ENCODE measurements at regions not wholly inside any gene's neighbourhood (a gene's known extent, or its start where the extent isn't known, plus 50 kb on each side); places are given as distances from the start of the nearest gene placed in this dataset.

- Histone ChIP-seq H3K27me3 (ENCODE audit: control insufficient read depth, insufficient read depth, low read length) (no peaks in the 10 kb centered on the region), H3K27ac (ENCODE audit: low read depth in 2 of 2, low read length in 2 of 2) (no peak overlapping the region), H3K9me3 (ENCODE audit: control insufficient read depth in 2 of 3, insufficient read depth in 1 of 3, low read length in 3 of 3) (no peaks in the 10 kb centered on the region), H3K4me3 (ENCODE audit: low read length in 3 of 3) (no peak overlapping the region), H3K36me3 (ENCODE audit: control insufficient read depth in 2 of 3, insufficient read depth in 3 of 3, low read length in 3 of 3) (no peaks in the 10 kb centered on the region), H3K9ac (ENCODE audit: low read length in 3 of 3) (no peak overlapping the region), H3K4me1 (ENCODE audit: control insufficient read depth in 2 of 3, insufficient read depth in 2 of 3, low read depth in 1 of 3, low read length in 3 of 3) (peaks cover 0 to under 1% (median 0%) of the 10 kb centered on the region in 3 donors)
- no peak for TF ChIP-seq CTCF (IDR thresholded peaks at IDR 0.05; ENCODE audit: borderline replicate concordance, extremely low read depth, insufficient read depth)
- intact Hi-C loops (cut with DNase I), result no loop called here
- no peak for DNase-seq
- FAIRE-seq, result no peak
Observed at GRCh38 chr7:96410126-96410839, 88.4 kb upstream of the SLC25A13 start.

DNA sequence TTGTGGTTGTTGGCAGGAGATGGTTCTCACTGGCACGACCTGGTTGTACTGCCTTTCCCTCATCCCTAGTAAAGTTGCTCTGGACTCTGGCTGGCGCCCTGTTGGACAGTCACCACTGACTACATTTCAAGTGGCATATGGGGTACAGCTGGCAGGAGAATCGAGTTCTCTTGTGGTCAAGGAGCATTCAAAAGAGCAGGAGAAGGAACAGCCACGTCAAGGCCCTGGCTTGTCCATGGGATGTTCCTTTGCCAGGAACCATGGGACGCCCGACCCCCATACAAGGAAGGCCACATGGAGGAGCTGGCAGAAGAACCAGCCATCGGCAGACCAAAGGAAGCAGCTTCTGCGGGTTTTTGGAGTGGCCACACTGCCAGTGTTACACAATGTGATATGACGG lies 87.0 kb upstream of the SLC25A13 start:
- Histone ChIP-seq H3K9ac (ENCODE audit: low read length in 3 of 3) (no peak overlapping the region), H3K27me3 (ENCODE audit: control insufficient read depth, insufficient read depth, low read length) (no peaks in the 10 kb centered on the region), H3K27ac (ENCODE audit: low read depth in 2 of 2, low read length in 2 of 2) (no peak overlapping the region), H3K4me3 (ENCODE audit: low read length in 3 of 3) (no peak overlapping the region), H3K9me3 (ENCODE audit: control insufficient read depth in 2 of 3, insufficient read depth in 1 of 3, low read length in 3 of 3) (no peaks in the 10 kb centered on the region), H3K4me1 (ENCODE audit: control insufficient read depth in 2 of 3, insufficient read depth in 2 of 3, low read depth in 1 of 3, low read length in 3 of 3) (no peaks in the 10 kb centered on the region), H3K36me3 (ENCODE audit: control insufficient read depth in 2 of 3, insufficient read depth in 3 of 3, low read length in 3 of 3) (no peaks in the 10 kb centered on the region)
- DNase-seq (no peak), FAIRE-seq (no peak)
- intact Hi-C loops (cut with DNase I), result no loop called here
- no peak for TF ChIP-seq CTCF (IDR thresholded peaks at IDR 0.05; ENCODE audit: borderline replicate concordance, extremely low read depth, insufficient read depth)

GRCh38 chr7:96407427-96407826 lies 85.5 kb upstream of the SLC25A13 start:
- FAIRE-seq (no peak), DNase-seq (no peak)
- H3K27ac ChIP-seq (ENCODE audit: low read depth in 2 of 2, low read length in 2 of 2), result no peak overlapping the region
- no peaks in the 10 kb centered on the region for H3K9me3 ChIP-seq (ENCODE audit: control insufficient read depth in 2 of 3, insufficient read depth in 1 of 3, low read length in 3 of 3)
- no peak overlapping the region for H3K9ac ChIP-seq (ENCODE audit: low read length in 3 of 3)
- H3K36me3 ChIP-seq (ENCODE audit: control insufficient read depth in 2 of 3, insufficient read depth in 3 of 3, low read length in 3 of 3), result no peaks in the 10 kb centered on the region
- H3K4me1 ChIP-seq (ENCODE audit: control insufficient read depth in 2 of 3, insufficient read depth in 2 of 3, low read depth in 1 of 3, low read length in 3 of 3), result no peaks in the 10 kb centered on the region
- H3K27me3 ChIP-seq (ENCODE audit: control insufficient read depth, insufficient read depth, low read length), result no peaks in the 10 kb centered on the region
- no peak for TF ChIP-seq CTCF (IDR thresholded peaks at IDR 0.05; ENCODE audit: borderline replicate concordance, extremely low read depth, insufficient read depth)
- no peak overlapping the region for H3K4me3 ChIP-seq (ENCODE audit: low read length in 3 of 3)
- intact Hi-C loops (cut with DNase I), result no loop called here

GRCh38 chr7:96402913-96403312 lies 81.0 kb upstream of the SLC25A13 start:
- no peaks in the 10 kb centered on the region for H3K27me3 ChIP-seq (ENCODE audit: control insufficient read depth, insufficient read depth, low read length)
- H3K27ac ChIP-seq (ENCODE audit: low read depth in 2 of 2, low read length in 2 of 2), result no peak overlapping the region
- DNase-seq, result no peak
- intact Hi-C loops (cut with DNase I), result no loop called here
- H3K4me1 ChIP-seq (ENCODE audit: control insufficient read depth in 2 of 3, insufficient read depth in 2 of 3, low read depth in 1 of 3, low read length in 3 of 3), result no peaks in the 10 kb centered on the region
- no peaks in the 10 kb centered on the region for H3K9me3 ChIP-seq (ENCODE audit: control insufficient read depth in 2 of 3, insufficient read depth in 1 of 3, low read length in 3 of 3)
- FAIRE-seq, result no peak
- no peaks in the 10 kb centered on the region for H3K36me3 ChIP-seq (ENCODE audit: control insufficient read depth in 2 of 3, insufficient read depth in 3 of 3, low read length in 3 of 3)
- no peak overlapping the region for H3K9ac ChIP-seq (ENCODE audit: low read length in 3 of 3)
- no peak for TF ChIP-seq CTCF (IDR thresholded peaks at IDR 0.05; ENCODE audit: borderline replicate concordance, extremely low read depth, insufficient read depth)
- no peak overlapping the region for H3K4me3 ChIP-seq (ENCODE audit: low read length in 3 of 3)
